ENCODE measurements at regions not wholly inside any gene's neighbourhood (a gene's known extent, or its start where the extent isn't known, plus 50 kb on each side); places are given as distances from the start of the nearest gene placed in this dataset.

DNA sequence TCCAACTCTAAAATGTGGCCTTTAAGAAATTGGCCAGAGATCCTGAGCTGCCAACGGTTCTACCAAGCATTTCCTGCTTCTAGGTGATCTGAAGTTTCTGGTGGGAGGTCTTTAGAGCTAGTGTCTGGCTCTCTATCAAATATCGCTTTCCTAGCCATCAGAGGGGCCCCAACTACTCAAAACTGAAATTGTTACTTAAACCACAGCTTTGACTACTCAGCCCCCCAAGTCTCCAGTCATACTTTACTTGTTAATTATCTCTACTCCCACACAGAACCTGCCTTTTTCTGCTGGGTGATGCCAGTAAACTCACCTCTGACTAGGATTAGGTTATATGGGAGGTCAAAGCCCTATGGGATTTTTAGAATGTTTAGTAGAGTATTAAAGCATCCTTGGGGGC lies 95.1 kb downstream of the FASLG start:
- H3K4me3 ChIP-seq (ENCODE audit: control insufficient read depth, low read depth, low read length): no peak overlapping the region
- no peak for DNase-seq (ENCODE audit: low read depth)
- TF ChIP-seq, protein P1, sequence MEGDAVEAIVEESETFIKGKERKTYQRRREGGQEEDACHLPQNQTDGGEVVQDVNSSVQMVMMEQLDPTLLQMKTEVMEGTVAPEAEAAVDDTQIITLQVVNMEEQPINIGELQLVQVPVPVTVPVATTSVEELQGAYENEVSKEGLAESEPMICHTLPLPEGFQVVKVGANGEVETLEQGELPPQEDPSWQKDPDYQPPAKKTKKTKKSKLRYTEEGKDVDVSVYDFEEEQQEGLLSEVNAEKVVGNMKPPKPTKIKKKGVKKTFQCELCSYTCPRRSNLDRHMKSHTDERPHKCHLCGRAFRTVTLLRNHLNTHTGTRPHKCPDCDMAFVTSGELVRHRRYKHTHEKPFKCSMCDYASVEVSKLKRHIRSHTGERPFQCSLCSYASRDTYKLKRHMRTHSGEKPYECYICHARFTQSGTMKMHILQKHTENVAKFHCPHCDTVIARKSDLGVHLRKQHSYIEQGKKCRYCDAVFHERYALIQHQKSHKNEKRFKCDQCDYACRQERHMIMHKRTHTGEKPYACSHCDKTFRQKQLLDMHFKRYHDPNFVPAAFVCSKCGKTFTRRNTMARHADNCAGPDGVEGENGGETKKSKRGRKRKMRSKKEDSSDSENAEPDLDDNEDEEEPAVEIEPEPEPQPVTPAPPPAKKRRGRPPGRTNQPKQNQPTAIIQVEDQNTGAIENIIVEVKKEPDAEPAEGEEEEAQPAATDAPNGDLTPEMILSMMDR (conservative IDR thresholded peaks at IDR 0.05; ENCODE audit: control insufficient read depth, insufficient read depth, low read depth, low read length): no peak

DNA sequence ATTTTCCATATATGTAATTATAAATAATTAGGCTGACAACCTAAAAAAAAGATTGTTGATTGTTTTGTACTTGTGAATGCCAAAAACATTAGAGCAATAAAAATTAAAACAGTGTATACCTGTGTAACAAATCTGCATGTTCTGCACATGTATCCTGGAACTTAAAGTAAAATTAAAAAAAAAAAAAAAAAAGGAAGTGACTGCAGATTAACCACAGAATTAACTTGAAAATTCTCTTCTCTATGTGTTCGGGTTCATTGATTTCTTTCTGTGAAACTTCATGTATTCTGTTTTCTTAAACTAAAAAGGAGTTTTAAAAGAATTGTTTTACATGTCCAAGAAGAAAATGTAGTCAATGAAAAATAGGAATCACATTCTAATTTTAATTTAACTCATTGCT lies 95.7 kb downstream of the FASLG start:
- no peak for DNase-seq (ENCODE audit: low read depth)
- TF ChIP-seq, protein P1 (conservative IDR thresholded peaks at IDR 0.05; ENCODE audit: control insufficient read depth, insufficient read depth, low read depth, low read length): no peak
- H3K4me3 ChIP-seq (ENCODE audit: control insufficient read depth, low read depth, low read length): no peak overlapping the region

DNA sequence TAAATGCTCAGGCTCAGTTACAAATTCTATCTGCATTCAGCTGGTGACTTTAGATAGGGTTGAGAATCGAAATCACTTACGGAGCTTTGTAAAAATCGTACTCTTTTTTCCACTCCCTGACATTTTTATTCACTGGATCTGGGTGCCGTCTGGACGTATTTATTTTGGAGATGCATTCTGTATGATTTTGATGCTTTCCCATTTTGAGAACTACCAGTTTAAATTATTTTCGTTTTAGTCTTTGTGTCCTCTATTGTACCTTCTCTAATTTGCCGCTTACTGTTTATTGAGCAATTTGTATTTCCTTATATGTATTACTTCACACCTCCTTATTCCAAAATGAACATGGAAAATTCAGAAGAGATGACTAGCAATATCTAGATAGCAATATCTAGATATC lies 96.2 kb downstream of the FASLG start:
- DNase-seq (ENCODE audit: low read depth): no peak
- no peak overlapping the region for H3K4me3 ChIP-seq (ENCODE audit: control insufficient read depth, low read depth, low read length)
- TF ChIP-seq, protein P1 (conservative IDR thresholded peaks at IDR 0.05; ENCODE audit: control insufficient read depth, insufficient read depth, low read depth, low read length): no peak

DNA sequence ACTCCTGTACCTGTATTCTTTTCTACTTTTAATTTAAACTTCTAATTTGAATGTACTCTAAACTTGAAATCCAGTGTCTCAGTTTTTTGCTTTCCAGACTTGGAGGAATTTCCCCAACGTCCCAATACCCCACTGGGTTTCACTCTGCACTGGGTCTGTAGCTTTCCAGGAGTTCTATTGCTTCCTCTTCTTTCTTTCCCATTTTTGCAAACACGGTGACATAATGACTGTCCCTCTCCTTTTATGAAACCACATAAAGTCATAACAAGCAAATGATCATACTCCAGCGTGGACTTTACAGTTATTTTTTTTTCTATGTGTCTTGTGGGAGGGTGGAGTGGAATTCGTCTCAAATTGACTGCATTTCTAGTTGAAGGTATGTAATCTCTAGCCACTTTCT lies 97.1 kb downstream of the FASLG start:
- TF ChIP-seq, protein P1 (conservative IDR thresholded peaks at IDR 0.05; ENCODE audit: control insufficient read depth, insufficient read depth, low read depth, low read length): no peak
- DNase-seq (ENCODE audit: low read depth): no peak
- H3K4me3 ChIP-seq (ENCODE audit: control insufficient read depth, low read depth, low read length): no peak overlapping the region

DNA sequence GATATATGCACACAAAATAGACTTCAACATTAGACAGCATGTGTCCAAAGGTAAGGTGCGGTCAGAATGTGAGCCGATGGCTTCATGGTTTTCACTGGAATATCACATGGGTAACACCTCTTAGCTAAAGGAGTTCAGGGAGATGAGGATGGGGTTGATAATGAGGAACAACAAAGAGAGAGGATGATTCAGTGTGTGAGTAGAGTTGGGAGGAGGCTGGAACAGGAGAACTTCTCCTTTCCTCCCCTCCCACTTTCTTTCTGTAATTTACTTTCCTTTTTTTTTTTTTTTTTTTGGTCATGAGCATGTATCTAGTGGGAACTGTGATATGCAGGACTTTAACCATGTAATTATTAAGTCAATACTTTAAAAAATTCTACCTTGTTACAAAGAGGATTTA lies 99.4 kb downstream of the FASLG start:
- TF ChIP-seq, protein P1 (conservative IDR thresholded peaks at IDR 0.05; ENCODE audit: control insufficient read depth, insufficient read depth, low read depth, low read length): no peak

DNA sequence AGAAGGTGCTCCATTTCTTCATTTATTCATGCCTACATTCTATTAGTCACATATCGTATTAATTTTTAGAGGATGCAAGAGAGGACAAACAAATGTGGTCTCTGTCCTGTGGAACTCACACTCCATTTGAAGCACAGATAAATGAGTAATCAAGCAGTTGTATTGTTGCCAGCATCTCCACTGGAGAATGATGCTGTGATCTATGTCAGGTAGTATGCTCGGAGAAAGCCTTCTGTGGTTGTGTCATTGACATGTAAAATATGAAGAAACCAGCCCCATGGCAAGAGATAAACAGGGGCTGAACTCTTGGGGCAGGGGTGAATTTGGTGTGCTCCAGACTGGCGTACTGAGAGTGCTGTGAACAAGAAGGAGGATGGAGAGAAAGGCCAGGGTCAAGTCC lies 101.2 kb downstream of the FASLG start:
- TF ChIP-seq, protein P1 (conservative IDR thresholded peaks at IDR 0.05; ENCODE audit: control insufficient read depth, insufficient read depth, low read depth, low read length): no peak
- peak; percentile 35 for DNase-seq (ENCODE audit: low read depth)
- H3K4me3 ChIP-seq (ENCODE audit: control insufficient read depth, low read depth, low read length): no peak overlapping the region

More for the DNA sequence above, 99.4 kb downstream of the FASLG start:
- no peak for DNase-seq (ENCODE audit: low read depth)
- H3K4me3 ChIP-seq (ENCODE audit: control insufficient read depth, low read depth, low read length): no peak overlapping the region
